ENCODE measurements at regions not wholly inside any gene's neighbourhood (a gene's known extent, or its start where the extent isn't known, plus 50 kb on each side); places are given as distances from the start of the nearest gene placed in this dataset.

DNA sequence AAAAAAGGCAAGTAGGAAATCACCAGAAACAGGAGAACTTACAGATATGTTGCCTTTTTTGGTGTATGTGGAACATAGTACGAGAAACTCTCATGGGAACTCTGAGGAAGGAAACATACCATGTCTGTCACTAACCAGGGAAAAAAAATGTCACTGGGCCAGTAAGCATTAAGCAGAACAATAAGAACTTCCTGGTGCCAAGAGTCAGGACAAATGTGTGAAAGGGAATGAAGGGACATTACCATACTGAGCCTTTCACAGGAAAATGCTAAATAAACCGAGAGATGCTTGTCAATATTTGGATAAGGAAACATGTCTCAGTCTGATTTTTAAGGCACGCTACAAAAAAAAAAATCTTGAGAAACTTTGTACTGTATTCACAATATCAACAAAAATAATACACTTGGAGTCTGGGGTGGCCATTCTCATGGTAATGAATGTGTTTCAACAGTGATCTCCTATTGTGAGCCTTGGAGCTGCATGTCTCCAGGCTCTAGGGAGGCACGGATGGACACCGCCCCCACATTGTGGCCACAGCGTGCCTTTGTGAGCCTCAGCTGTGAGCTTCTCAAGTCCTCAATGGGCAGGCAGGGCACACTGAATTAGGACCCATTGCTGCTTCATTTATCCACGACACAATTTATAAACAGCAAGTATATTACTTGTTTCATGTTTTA lies 113.0 kb upstream of the ARGLU1 start:
- Histone ChIP-seq H3K4me1 (ENCODE audit: low read depth, poor library complexity, severe bottlenecking) (no peaks in the 10 kb centered on the region), H3K27me3 (ENCODE audit: insufficient read depth, low read depth) (no peaks in the 10 kb centered on the region), H3K79me2 (ENCODE audit: insufficient read depth, low read depth) (no peaks in the 10 kb centered on the region), H2AFZ (ENCODE audit: low read depth) (no peak overlapping the region), H3K4me3 (IDR thresholded peaks at IDR 0.05; ENCODE audit: insufficient read depth, low read depth, low read length) (no peak overlapping the region), H3K9ac (no peak overlapping the region), H3K36me3 (ENCODE audit: insufficient read depth) (no peaks in the 10 kb centered on the region), H3K27ac (no peak overlapping the region), H3K4me2 (no peak overlapping the region), H4K20me1 (ENCODE audit: insufficient read depth) (no peaks in the 10 kb centered on the region)
- TF ChIP-seq, protein P1, sequence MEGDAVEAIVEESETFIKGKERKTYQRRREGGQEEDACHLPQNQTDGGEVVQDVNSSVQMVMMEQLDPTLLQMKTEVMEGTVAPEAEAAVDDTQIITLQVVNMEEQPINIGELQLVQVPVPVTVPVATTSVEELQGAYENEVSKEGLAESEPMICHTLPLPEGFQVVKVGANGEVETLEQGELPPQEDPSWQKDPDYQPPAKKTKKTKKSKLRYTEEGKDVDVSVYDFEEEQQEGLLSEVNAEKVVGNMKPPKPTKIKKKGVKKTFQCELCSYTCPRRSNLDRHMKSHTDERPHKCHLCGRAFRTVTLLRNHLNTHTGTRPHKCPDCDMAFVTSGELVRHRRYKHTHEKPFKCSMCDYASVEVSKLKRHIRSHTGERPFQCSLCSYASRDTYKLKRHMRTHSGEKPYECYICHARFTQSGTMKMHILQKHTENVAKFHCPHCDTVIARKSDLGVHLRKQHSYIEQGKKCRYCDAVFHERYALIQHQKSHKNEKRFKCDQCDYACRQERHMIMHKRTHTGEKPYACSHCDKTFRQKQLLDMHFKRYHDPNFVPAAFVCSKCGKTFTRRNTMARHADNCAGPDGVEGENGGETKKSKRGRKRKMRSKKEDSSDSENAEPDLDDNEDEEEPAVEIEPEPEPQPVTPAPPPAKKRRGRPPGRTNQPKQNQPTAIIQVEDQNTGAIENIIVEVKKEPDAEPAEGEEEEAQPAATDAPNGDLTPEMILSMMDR (conservative IDR thresholded peaks at IDR 0.05; ENCODE audit: low read depth, low read length) = no peak

DNA sequence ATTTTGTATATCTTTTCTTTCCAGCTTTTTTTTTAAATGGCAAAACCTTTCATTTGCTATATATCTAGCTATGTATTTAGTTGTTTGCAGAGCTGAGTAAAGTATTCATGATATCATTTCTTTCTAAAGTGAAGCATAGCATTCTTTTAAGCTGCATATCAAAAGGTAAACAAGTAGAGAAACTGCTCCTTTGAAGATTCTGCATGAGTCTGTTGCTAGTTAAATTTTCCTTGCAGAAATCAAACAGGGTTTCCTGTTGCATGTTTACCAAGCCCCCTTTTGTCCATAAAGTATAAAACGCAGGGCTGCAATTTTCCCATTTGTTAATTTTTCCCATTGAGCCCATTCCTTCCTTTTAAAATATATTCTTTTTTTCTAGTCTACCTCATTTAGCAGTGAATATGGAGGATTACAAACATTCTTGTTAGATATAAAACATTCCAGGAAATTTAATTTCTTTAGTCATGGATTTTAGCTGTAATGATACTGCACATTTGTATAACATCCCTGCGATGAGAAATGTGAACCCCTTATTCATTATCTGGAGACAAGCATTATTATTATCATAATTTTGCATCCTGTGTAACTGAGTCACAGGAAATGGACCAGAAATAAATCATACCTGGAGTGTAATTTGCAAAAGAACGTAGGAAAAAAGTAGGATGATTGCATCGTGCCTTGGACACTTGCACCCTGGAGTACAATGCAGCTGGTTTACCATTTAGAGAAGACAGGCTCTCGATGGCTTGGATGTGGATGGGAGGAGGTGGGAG lies 110.9 kb upstream of the ARGLU1 start:
- Histone ChIP-seq H4K20me1 (ENCODE audit: insufficient read depth) (no peaks in the 10 kb centered on the region), H3K4me2 (no peak overlapping the region), H3K4me3 (IDR thresholded peaks at IDR 0.05; ENCODE audit: insufficient read depth, low read depth, low read length) (no peak overlapping the region), H3K4me1 (ENCODE audit: low read depth, poor library complexity, severe bottlenecking) (no peaks in the 10 kb centered on the region), H3K9ac (no peak overlapping the region), H3K36me3 (ENCODE audit: insufficient read depth) (no peaks in the 10 kb centered on the region), H2AFZ (ENCODE audit: low read depth) (no peak overlapping the region), H3K79me2 (ENCODE audit: insufficient read depth, low read depth) (no peaks in the 10 kb centered on the region), H3K27me3 (ENCODE audit: insufficient read depth, low read depth) (no peaks in the 10 kb centered on the region), H3K27ac (no peak overlapping the region)
- TF ChIP-seq, protein P1 (conservative IDR thresholded peaks at IDR 0.05; ENCODE audit: low read depth, low read length) = no peak

DNA sequence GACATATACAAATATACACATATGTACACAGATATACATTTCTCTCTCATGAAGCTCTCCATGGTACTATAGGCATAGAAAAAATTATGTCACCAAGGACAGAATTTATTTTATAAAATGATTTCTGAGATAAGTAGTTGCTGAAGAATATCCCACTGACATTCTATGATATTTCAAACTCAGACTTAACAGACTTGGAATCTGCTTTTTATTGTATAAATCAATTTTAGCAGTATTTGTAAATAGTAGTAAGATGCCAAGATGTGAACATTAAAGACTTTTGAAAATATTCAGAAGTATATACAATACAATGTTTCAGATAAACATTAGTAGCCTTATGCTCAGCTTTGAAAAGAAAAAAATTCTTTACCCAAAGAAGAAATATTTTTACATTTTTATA lies 107.4 kb upstream of the ARGLU1 start:
- Histone ChIP-seq H3K4me1 (ENCODE audit: low read depth, poor library complexity, severe bottlenecking) (no peaks in the 10 kb centered on the region), H3K27me3 (ENCODE audit: insufficient read depth, low read depth) (no peaks in the 10 kb centered on the region), H4K20me1 (ENCODE audit: insufficient read depth) (no peaks in the 10 kb centered on the region), H3K4me3 (IDR thresholded peaks at IDR 0.05; ENCODE audit: insufficient read depth, low read depth, low read length) (no peak overlapping the region), H3K9ac (no peak overlapping the region), H3K36me3 (ENCODE audit: insufficient read depth) (no peaks in the 10 kb centered on the region), H2AFZ (ENCODE audit: low read depth) (no peak overlapping the region), H3K79me2 (ENCODE audit: insufficient read depth, low read depth) (no peaks in the 10 kb centered on the region), H3K27ac (no peak overlapping the region), H3K4me2 (no peak overlapping the region)
- TF ChIP-seq, protein P1 (conservative IDR thresholded peaks at IDR 0.05; ENCODE audit: low read depth, low read length) = no peak

DNA sequence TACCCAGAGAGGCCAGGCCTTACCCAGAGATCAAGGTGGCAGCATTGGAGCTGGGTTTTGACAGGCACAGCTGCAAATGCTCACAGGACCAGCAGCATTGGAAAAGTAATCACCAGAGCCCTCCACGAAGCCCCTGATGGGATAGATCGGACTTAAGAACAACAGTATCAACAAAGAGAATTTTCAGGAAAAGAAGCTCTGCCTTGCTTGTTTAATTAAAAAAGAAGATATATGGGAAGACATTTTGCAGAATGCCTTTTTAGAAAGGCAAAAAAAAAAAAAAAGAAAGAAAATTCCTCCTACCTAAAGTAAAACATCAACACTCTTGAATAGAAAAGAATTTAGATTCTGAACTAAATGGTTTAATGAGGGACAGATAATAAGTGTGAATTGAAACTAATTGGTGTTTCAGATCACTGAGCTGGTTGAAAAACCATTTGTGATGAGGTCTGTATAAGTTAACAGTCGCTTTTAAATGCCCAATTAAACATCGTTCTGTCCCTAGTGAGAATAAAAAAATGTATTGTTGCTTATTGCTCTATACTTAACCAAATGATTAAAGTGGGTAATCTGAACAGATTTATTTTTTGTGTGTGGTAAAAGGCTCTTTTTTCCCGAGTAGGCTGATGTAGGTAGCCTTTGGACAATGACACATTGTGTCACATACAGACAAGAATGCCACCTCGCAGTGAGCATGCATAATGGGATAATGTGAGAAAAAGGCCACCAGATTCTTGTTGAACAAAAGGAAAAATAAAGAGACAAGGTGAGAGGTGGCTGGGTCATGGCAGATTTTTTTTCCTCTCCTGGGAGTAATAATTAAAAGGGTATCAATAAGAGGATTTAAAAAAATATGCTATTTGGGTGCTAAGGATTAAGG lies 93.0 kb upstream of the ARGLU1 start:
- Histone ChIP-seq H3K79me2 (ENCODE audit: insufficient read depth, low read depth) (no peaks in the 10 kb centered on the region), H2AFZ (ENCODE audit: low read depth) (no peak overlapping the region), H3K36me3 (ENCODE audit: insufficient read depth) (no peaks in the 10 kb centered on the region), H3K4me2 (no peak overlapping the region), H3K27me3 (ENCODE audit: insufficient read depth, low read depth) (no peaks in the 10 kb centered on the region), H3K27ac (no peak overlapping the region), H3K9ac (no peak overlapping the region), H3K4me1 (ENCODE audit: low read depth, poor library complexity, severe bottlenecking) (no peaks in the 10 kb centered on the region), H3K4me3 (IDR thresholded peaks at IDR 0.05; ENCODE audit: insufficient read depth, low read depth, low read length) (no peak overlapping the region), H4K20me1 (ENCODE audit: insufficient read depth) (no peaks in the 10 kb centered on the region)
- TF ChIP-seq, protein P1 (conservative IDR thresholded peaks at IDR 0.05; ENCODE audit: low read depth, low read length) = no peak

Measured in KMS-11 (cell line).